HG03457 (cell line): ENCODE measurements at regions not wholly inside any gene's neighbourhood (a gene's known extent, or its start where the extent isn't known, plus 50 kb on each side); places are given as distances from the start of the nearest gene placed in this dataset.
"Not testable (repeated sequence)": the region's sequence is repeated elsewhere in the genome, so short reads cannot be mapped to it uniquely, and the experiment has no call there.

Experiments used
- ATAC-seq: cut with Tn5 transposase; IDR thresholded peaks from one replicate; pipeline ENCODE4 v1.9.1; 2021; ENCODE audit warnings: moderate number of reproducible peaks; ENCODE audit not compliant: unreplicated experiment

GRCh38 chr11:96761451-96761850 lies 371.6 kb downstream of the JRKL start:
- no peak for ATAC-seq

GRCh38 chr11:96763244-96763643 lies 373.4 kb downstream of the JRKL start:
- no peak for ATAC-seq

- ATAC-seq: no peak
Observed at GRCh38 chr11:96778272-96778671, 388.5 kb downstream of the JRKL start.

GRCh38 chr11:96779030-96779429 lies 389.2 kb downstream of the JRKL start:
- ATAC-seq: no peak

GRCh38 chr11:96781082-96781481 lies 391.3 kb downstream of the JRKL start:
- ATAC-seq: no peak

- ATAC-seq: no peak
Observed at GRCh38 chr11:96782632-96783031, 392.8 kb downstream of the JRKL start.

- no peak for ATAC-seq
Observed at GRCh38 chr11:96783311-96783710, 393.5 kb downstream of the JRKL start.

GRCh38 chr11:96785073-96785472 lies 395.3 kb downstream of the JRKL start:
- ATAC-seq: no peak

GRCh38 chr11:96794152-96794551 lies 404.3 kb downstream of the JRKL start:
- no peak for ATAC-seq

- no peak for ATAC-seq
Observed at GRCh38 chr11:96798445-96798844, 408.6 kb downstream of the JRKL start.

- no peak for ATAC-seq
Observed at GRCh38 chr11:96815236-96815635, 425.4 kb downstream of the JRKL start.

- no peak for ATAC-seq
Observed at GRCh38 chr11:96817482-96818399, 427.9 kb downstream of the JRKL start.

- no peak for ATAC-seq
Observed at GRCh38 chr11:96827164-96827563, 437.4 kb downstream of the JRKL start.

- ATAC-seq: no peak
Observed at GRCh38 chr11:96841792-96842191, 452.0 kb downstream of the JRKL start.

GRCh38 chr11:96842731-96843130 lies 452.9 kb downstream of the JRKL start:
- no peak for ATAC-seq

- no peak for ATAC-seq
Observed at GRCh38 chr11:96854425-96854824, 464.6 kb downstream of the JRKL start.

- ATAC-seq: not testable (repeated sequence)
Observed at GRCh38 chr11:96861722-96862121, 471.9 kb downstream of the JRKL start.

- no peak for ATAC-seq
Observed at GRCh38 chr11:96863520-96863919, 473.7 kb downstream of the JRKL start.

GRCh38 chr11:96865020-96865419 lies 475.2 kb downstream of the JRKL start:
- ATAC-seq: no peak

- ATAC-seq: no peak
Observed at GRCh38 chr11:96869207-96869606, 479.4 kb downstream of the JRKL start.

- no peak for ATAC-seq
Observed at GRCh38 chr11:96875712-96876111, 485.9 kb downstream of the JRKL start.

GRCh38 chr11:96878299-96879051 lies 488.7 kb downstream of the JRKL start:
- no peak for ATAC-seq
